ENCODE measurements at regions not wholly inside any gene's neighbourhood (a gene's known extent, or its start where the extent isn't known, plus 50 kb on each side); places are given as distances from the start of the nearest gene placed in this dataset.

GRCh38 chr18:73478191-73478590 lies 610.4 kb upstream of the NETO1 start:
- DNase-seq (ENCODE audit: low spot score) (no peak), ATAC-seq (no peak)
- Histone ChIP-seq H3K9me2 (ENCODE audit: insufficient read depth) (no peaks in the 10 kb centered on the region), H3K4me1 (ENCODE audit: insufficient read depth) (no peaks in the 10 kb centered on the region), H3K27ac (ENCODE audit: low read depth) (no peak overlapping the region), H3K79me2 (replicated peaks; ENCODE audit: insufficient read depth) (no peaks in the 10 kb centered on the region), H2AFZ (no peak overlapping the region), H3F3A (replicated peaks; ENCODE audit: low read depth) (no peaks in the 10 kb centered on the region), H3K36me3 (ENCODE audit: insufficient read depth) (no peaks in the 10 kb centered on the region), H3K4me3 (no peak overlapping the region), H4K20me1 (replicated peaks; ENCODE audit: insufficient read depth) (no peaks in the 10 kb centered on the region), H3K27me3 (ENCODE audit: insufficient read depth) (no peaks in the 10 kb centered on the region), H3K4me2 (no peak overlapping the region)
- H3K9me3 Mint-ChIP-seq, result peaks cover 8% of the 10 kb centered on the region
- TF ChIP-seq STAT1 (IDR thresholded peaks at IDR 0.05; ENCODE audit: unreplicated experiment) (no peak), ETS1 (IDR thresholded peaks at IDR 0.05) (no peak), CREB1 (CRISPR knock-in tag; IDR thresholded peaks at IDR 0.05; ENCODE audit: low read depth) (no peak), ZNF331 (CRISPR knock-in tag; IDR thresholded peaks at IDR 0.05; ENCODE audit: low read depth) (no peak)
- peaks cover 4% of the 10 kb centered on the region; the same call in 2 of the 3 replicates for H3K4me1 Mint-ChIP-seq
- H3K27ac Mint-ChIP-seq, result no peak overlapping the region
- H3K36me3 Mint-ChIP-seq (ENCODE audit: low read depth), result peaks cover 6% of the 10 kb centered on the region; the same call in 2 of the 3 replicates
- H3K4me3 Mint-ChIP-seq, result no peak overlapping the region
- H3K27me3 Mint-ChIP-seq (ENCODE audit: insufficient read depth, low read depth, poor library complexity), result no peaks in the 10 kb centered on the region

GRCh38 chr18:73476031-73476430 lies 608.2 kb upstream of the NETO1 start:
- no peaks in the 10 kb centered on the region for H4K20me1 ChIP-seq (replicated peaks; ENCODE audit: insufficient read depth)
- DNase-seq (ENCODE audit: low spot score), result no peak
- TF ChIP-seq REST (IDR thresholded peaks at IDR 0.05; ENCODE audit: unreplicated experiment) (no peak), CTCF (conservative IDR thresholded peaks at IDR 0.05; ENCODE audit: low read depth in 2 of 2) (no peak), ZNF114 (CRISPR knock-in tag; IDR thresholded peaks at IDR 0.05) (no peak)
- Mint-ChIP-seq H3K4me3 (no peak overlapping the region), H3K4me1 (peaks cover 4% of the 10 kb centered on the region; the same call in 2 of the 3 replicates), H3K27ac (no peak overlapping the region), H3K9me3 (peaks cover 8% of the 10 kb centered on the region), H3K36me3 (ENCODE audit: low read depth) (peaks cover 6% of the 10 kb centered on the region; the same call in 2 of the 3 replicates), H3K27me3 (ENCODE audit: insufficient read depth, low read depth, poor library complexity) (no peaks in the 10 kb centered on the region)
- no peak overlapping the region for H3K4me2 ChIP-seq
- no peak overlapping the region for H2AFZ ChIP-seq
- no peaks in the 10 kb centered on the region for H3K9me2 ChIP-seq (ENCODE audit: insufficient read depth)
- H3K36me3 ChIP-seq (ENCODE audit: insufficient read depth), result no peaks in the 10 kb centered on the region
- no peaks in the 10 kb centered on the region for H3K27me3 ChIP-seq (ENCODE audit: insufficient read depth)
- H3K4me1 ChIP-seq (ENCODE audit: insufficient read depth), result no peaks in the 10 kb centered on the region
- no peaks in the 10 kb centered on the region for H3F3A ChIP-seq (replicated peaks; ENCODE audit: low read depth)
- no peak overlapping the region for H3K4me3 ChIP-seq
- no peaks in the 10 kb centered on the region for H3K79me2 ChIP-seq (replicated peaks; ENCODE audit: insufficient read depth)
- no peak overlapping the region for H3K27ac ChIP-seq (ENCODE audit: low read depth)
- no peak for ATAC-seq

Data from GM23338 (cell line).